NB4 (cell line): ENCODE measurements at regions not wholly inside any gene's neighbourhood (a gene's known extent, or its start where the extent isn't known, plus 50 kb on each side); places are given as distances from the start of the nearest gene placed in this dataset.
"Not testable (repeated sequence)": the region's sequence is repeated elsewhere in the genome, so short reads cannot be mapped to it uniquely, and the experiment has no call there.

ENCODE experiments used
- DNase-seq: peaks from one replicate; pipeline ENCODE4 v3.0.0; 2010; ENCODE audit warnings: low read depth
- H3K4me3 ChIP-seq: one replicate; pipeline ENCODE4 v1.5.1; 2011; ENCODE audit warnings: mild to moderate bottlenecking, low read depth, low read length, moderate library complexity
- MAX ChIP-seq: IDR thresholded peaks from 2 replicates; pipeline ENCODE4 v1.6.1; 2011; ENCODE audit warnings: low read depth, low read length
- MYC ChIP-seq: IDR thresholded peaks from 2 replicates; pipeline ENCODE4 v1.6.1; 2011; ENCODE audit warnings: low read depth, low read length
- POLR2A ChIP-seq: IDR thresholded peaks from 2 replicates; pipeline ENCODE4 v1.6.1; 2011; ENCODE audit warnings: mild to moderate bottlenecking; ENCODE audit not compliant: insufficient read length; ENCODE audit errors: extremely low read depth
- TF ChIP-seq, protein P1 (sequence below): IDR thresholded peaks from one replicate; pipeline ENCODE4 v1.5.1; 2012; ENCODE audit warnings: low read depth, low read length

- DNase-seq = no peak
- no peak overlapping the region for H3K4me3 ChIP-seq
- TF ChIP-seq, protein P1, sequence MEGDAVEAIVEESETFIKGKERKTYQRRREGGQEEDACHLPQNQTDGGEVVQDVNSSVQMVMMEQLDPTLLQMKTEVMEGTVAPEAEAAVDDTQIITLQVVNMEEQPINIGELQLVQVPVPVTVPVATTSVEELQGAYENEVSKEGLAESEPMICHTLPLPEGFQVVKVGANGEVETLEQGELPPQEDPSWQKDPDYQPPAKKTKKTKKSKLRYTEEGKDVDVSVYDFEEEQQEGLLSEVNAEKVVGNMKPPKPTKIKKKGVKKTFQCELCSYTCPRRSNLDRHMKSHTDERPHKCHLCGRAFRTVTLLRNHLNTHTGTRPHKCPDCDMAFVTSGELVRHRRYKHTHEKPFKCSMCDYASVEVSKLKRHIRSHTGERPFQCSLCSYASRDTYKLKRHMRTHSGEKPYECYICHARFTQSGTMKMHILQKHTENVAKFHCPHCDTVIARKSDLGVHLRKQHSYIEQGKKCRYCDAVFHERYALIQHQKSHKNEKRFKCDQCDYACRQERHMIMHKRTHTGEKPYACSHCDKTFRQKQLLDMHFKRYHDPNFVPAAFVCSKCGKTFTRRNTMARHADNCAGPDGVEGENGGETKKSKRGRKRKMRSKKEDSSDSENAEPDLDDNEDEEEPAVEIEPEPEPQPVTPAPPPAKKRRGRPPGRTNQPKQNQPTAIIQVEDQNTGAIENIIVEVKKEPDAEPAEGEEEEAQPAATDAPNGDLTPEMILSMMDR = no peak
- TF ChIP-seq MYC (no peak), MAX (no peak), POLR2A (no peak)
These were observed 208.0 kb upstream of the FERD3L start for GRCh38 chr7:19353180-19353579.

- DNase-seq = no peak
- H3K4me3 ChIP-seq = no peak overlapping the region
- TF ChIP-seq POLR2A = no peak
- TF ChIP-seq, protein P1 = no peak
- TF ChIP-seq MAX = no peak
- no peak for TF ChIP-seq MYC
These were observed 207.1 kb upstream of the FERD3L start for GRCh38 chr7:19352305-19352695.

GRCh38 chr7:19351341-19352304 is 206.4 kb upstream of the FERD3L start:
- no peak for DNase-seq
- no peak overlapping the region for H3K4me3 ChIP-seq
- no peak for TF ChIP-seq POLR2A

DNA sequence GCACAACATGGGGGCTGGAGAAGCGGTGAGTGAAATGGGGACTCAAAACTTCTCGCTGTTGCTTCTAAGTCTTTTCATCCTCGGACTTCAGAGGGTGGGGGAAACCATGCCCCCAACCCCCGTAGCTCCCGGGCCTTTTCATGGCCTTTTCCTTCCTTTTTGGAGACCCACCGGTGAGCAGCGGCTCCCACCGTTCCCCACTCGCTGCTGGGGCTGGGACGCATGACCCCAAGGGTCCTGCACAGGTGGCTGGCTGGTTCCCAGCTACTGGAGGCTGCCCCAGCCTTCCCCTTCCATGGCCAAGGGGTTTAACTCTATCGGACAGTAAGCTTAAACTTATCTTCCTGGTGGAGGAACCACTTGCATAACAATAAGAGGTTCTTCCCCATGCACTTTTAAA is 194.3 kb upstream of the FERD3L start:
- H3K4me3 ChIP-seq = no peak overlapping the region
- no peak for DNase-seq
- TF ChIP-seq, protein P1 = no peak

DNA sequence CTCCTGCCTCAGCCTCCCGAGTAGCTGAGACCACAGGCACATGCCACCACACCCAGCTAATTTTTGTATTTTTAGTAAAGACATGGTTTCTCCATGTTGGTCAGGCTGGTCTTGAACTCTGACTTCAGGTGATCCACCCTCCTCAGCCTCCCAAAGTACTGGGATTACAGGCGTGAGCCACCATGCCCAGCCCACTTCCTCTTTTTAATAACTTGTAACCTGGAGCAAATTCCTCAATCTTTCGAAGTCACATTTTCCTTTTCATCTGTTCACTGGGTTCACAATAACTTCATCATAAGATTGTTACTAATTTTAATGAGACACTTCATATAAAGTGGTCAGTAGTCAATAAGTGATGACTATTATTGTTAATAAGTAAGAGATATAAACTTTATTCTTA is 193.3 kb upstream of the FERD3L start:
- not testable (repeated sequence) for DNase-seq, H3K4me3 ChIP-seq

GRCh38 chr7:19336836-19337383 is 191.7 kb upstream of the FERD3L start:
- no peak for DNase-seq
- no peak overlapping the region for H3K4me3 ChIP-seq
- no peak for TF ChIP-seq MYC
- TF ChIP-seq POLR2A = no peak
- no peak for TF ChIP-seq MAX
- TF ChIP-seq, protein P1 = no peak

- no peak for DNase-seq
- no peak overlapping the region for H3K4me3 ChIP-seq
- no peak for TF ChIP-seq MAX
- TF ChIP-seq POLR2A = no peak
- TF ChIP-seq, protein P1 = no peak
- no peak for TF ChIP-seq MYC
These were observed 188.5 kb upstream of the FERD3L start for GRCh38 chr7:19333706-19334105.
